HG02870 (cell line): ENCODE measurements at regions not wholly inside any gene's neighbourhood (a gene's known extent, or its start where the extent isn't known, plus 50 kb on each side); places are given as distances from the start of the nearest gene placed in this dataset.
A peak's percentile ranks its signal among the peaks of the same experiment; 100 is the strongest.
"Not testable (repeated sequence)": the region's sequence is repeated elsewhere in the genome, so short reads cannot be mapped to it uniquely, and the experiment has no call there.

ENCODE experiments used
- ATAC-seq: cut with Tn5 transposase; IDR thresholded peaks from one replicate; pipeline ENCODE4 v1.9.1; 2021; ENCODE audit warnings: mild to moderate bottlenecking, moderate library complexity; ENCODE audit not compliant: unreplicated experiment

GRCh38 chr6:144474290-144474689, 189.2 kb downstream of the UTRN start:
- ATAC-seq: no peak

- no peak for ATAC-seq
Observed at GRCh38 chr6:144474904-144475303, 189.8 kb downstream of the UTRN start.

GRCh38 chr6:144475411-144475810, 190.3 kb downstream of the UTRN start:
- ATAC-seq: no peak

- ATAC-seq: no peak
Observed at GRCh38 chr6:144476286-144476685, 191.2 kb downstream of the UTRN start.

GRCh38 chr6:144477396-144477795, 192.3 kb downstream of the UTRN start:
- ATAC-seq: no peak

GRCh38 chr6:144477856-144478255, 192.7 kb downstream of the UTRN start:
- no peak for ATAC-seq

- no peak for ATAC-seq
Observed at GRCh38 chr6:144478483-144478882, 193.3 kb downstream of the UTRN start.

GRCh38 chr6:144479991-144480390, 194.9 kb downstream of the UTRN start:
- no peak for ATAC-seq

- no peak for ATAC-seq
Observed at GRCh38 chr6:144480473-144480872, 195.3 kb downstream of the UTRN start.

GRCh38 chr6:144481527-144481926, 196.4 kb downstream of the UTRN start:
- no peak for ATAC-seq

GRCh38 chr6:144482142-144482541, 197.0 kb downstream of the UTRN start:
- peak; percentile 77 for ATAC-seq

- no peak for ATAC-seq
Observed at GRCh38 chr6:144485531-144485930, 200.4 kb downstream of the UTRN start.

- ATAC-seq: no peak
Observed at GRCh38 chr6:144488590-144488989, 203.5 kb downstream of the UTRN start.

GRCh38 chr6:144493035-144493910, 208.1 kb downstream of the UTRN start:
- ATAC-seq: no peak

GRCh38 chr6:144495076-144495475, 209.9 kb downstream of the UTRN start:
- not testable (repeated sequence) for ATAC-seq

GRCh38 chr6:144497650-144498049, 212.5 kb downstream of the UTRN start:
- no peak for ATAC-seq

- ATAC-seq: no peak
Observed at GRCh38 chr6:144500892-144501291, 215.8 kb downstream of the UTRN start.

GRCh38 chr6:144505214-144505613, 220.1 kb downstream of the UTRN start:
- ATAC-seq: not testable (repeated sequence)

- not testable (repeated sequence) for ATAC-seq
Observed at GRCh38 chr6:144506051-144506450, 220.9 kb downstream of the UTRN start.

- ATAC-seq: not testable (repeated sequence)
Observed at GRCh38 chr6:144507772-144508312, 222.7 kb downstream of the UTRN start.

GRCh38 chr6:144510859-144511258, 225.7 kb downstream of the UTRN start:
- ATAC-seq: no peak

GRCh38 chr6:144515761-144516160, 230.6 kb downstream of the UTRN start:
- no peak for ATAC-seq
